Mucosa of descending colon (tissue), 3 donors: ENCODE measurements at regions not wholly inside any gene's neighbourhood (a gene's known extent, or its start where the extent isn't known, plus 50 kb on each side); places are given as distances from the start of the nearest gene placed in this dataset.
"Not testable (repeated sequence)": the region's sequence is repeated elsewhere in the genome, so short reads cannot be mapped to it uniquely, and the experiment has no call there.

Experiments
- ATAC-seq: fragments of 200-7000 bp; cut with Tn5 transposase; one replicate; pipeline ENCODE4 v1.9.1; 2020; ENCODE audit warnings: mild to moderate bottlenecking, moderate library complexity
- DNase-seq, 3 donors: peaks; one replicate each; pipeline ENCODE4 v3.0.0-alpha.2; 2020
- H3K36me3 ChIP-seq: fragments of 200-600 bp; one replicate; pipeline ENCODE4 v1.8.0; 2021; ENCODE audit warnings: low read depth, mild to moderate bottlenecking
- H3K4me1 ChIP-seq: fragments of 200-600 bp; one replicate; pipeline ENCODE4 v1.8.0; 2021; ENCODE audit warnings: low read depth, mild to moderate bottlenecking
- H3K4me3 ChIP-seq: fragments of 200-600 bp; one replicate; pipeline ENCODE4 v1.8.0; 2021; ENCODE audit warnings: mild to moderate bottlenecking
- H3K9me3 ChIP-seq: fragments of 200-600 bp; one replicate; pipeline ENCODE4 v1.8.0; 2021; ENCODE audit warnings: mild to moderate bottlenecking
- intact Hi-C, 2 donors: fragments of 100-400 bp; cut with DNase I in 1 of 2; cut with micrococcal nuclease in 1 of 2; formaldehyde crosslinking; loops; one replicate each; pipeline versions ENCODE4 v1.11.0 to v1.11.1; 2022; cut with DNase I, micrococcal nuclease
- TF ChIP-seq, protein P1 (sequence below): fragments of 200-600 bp; IDR thresholded peaks from one replicate; pipeline ENCODE4 v1.8.0; 2022; ENCODE audit warnings: antibody characterized with exemption, mild to moderate bottlenecking
- donor health status: DM: no; HTN: no; CAD: no; lungs with moderate emphysema.
- donor health status: DM: no; HTN: no; CAD: no.
- donor health status: DM: no; HTN: yes; CAD: no.

DNA sequence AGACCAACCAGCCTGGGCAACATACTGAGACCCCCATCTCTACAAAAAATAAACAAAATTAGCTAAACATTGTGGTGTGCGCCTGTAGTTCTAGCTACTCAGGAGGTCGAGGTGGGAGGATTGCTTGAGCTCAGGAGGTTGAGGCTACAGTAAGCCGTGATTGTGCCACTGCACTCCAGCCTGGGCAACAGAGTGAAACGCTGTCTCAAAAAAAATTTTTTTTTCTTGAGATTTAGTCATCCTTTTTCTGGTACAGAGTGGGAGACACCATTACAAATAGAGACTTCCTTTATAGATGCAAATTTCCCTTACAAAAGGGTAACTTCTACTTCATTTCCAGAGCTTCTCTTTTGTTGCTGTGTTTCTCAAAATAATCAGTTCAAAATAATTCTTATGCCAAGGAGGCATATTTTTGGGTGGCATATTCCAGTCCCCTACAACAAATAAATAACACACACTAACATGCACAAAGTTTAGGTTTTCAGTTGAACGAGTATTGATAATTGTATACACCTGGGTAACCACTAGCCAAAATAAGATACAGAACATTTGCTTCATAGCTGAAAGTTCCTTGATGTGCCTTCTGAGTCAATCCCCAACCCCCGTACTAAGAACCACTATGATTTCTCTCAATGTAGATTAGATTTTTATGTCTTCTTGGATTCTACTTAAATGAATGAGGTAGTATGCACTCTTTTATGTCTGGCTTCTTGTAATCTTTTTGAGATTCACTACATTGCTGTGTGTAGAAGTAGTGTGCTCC, 248.9 kb upstream of the PROK2 start:
- Histone ChIP-seq H3K9me3 (no peaks in the 10 kb centered on the region), H3K4me3 (no peak overlapping the region), H3K4me1 (no peaks in the 10 kb centered on the region), H3K36me3 (no peaks in the 10 kb centered on the region)
- DNase-seq (no peak), ATAC-seq (no peak)
- TF ChIP-seq, protein P1, sequence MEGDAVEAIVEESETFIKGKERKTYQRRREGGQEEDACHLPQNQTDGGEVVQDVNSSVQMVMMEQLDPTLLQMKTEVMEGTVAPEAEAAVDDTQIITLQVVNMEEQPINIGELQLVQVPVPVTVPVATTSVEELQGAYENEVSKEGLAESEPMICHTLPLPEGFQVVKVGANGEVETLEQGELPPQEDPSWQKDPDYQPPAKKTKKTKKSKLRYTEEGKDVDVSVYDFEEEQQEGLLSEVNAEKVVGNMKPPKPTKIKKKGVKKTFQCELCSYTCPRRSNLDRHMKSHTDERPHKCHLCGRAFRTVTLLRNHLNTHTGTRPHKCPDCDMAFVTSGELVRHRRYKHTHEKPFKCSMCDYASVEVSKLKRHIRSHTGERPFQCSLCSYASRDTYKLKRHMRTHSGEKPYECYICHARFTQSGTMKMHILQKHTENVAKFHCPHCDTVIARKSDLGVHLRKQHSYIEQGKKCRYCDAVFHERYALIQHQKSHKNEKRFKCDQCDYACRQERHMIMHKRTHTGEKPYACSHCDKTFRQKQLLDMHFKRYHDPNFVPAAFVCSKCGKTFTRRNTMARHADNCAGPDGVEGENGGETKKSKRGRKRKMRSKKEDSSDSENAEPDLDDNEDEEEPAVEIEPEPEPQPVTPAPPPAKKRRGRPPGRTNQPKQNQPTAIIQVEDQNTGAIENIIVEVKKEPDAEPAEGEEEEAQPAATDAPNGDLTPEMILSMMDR, result no peak
- intact Hi-C loops, result no loop called here

GRCh38 chr3:72032441-72033135, 247.6 kb upstream of the PROK2 start:
- Histone ChIP-seq H3K36me3 (no peaks in the 10 kb centered on the region), H3K9me3 (no peaks in the 10 kb centered on the region), H3K4me1 (no peaks in the 10 kb centered on the region), H3K4me3 (no peak overlapping the region)
- no peak for DNase-seq
- intact Hi-C loops, result no loop called here
- no peak for ATAC-seq
- TF ChIP-seq, protein P1, result no peak

- DNase-seq, result no peak
- no peak overlapping the region for H3K4me3 ChIP-seq
- H3K36me3 ChIP-seq, result no peaks in the 10 kb centered on the region
- peak; percentile 54 for ATAC-seq
- intact Hi-C loops, result no loop called here
- H3K9me3 ChIP-seq, result no peaks in the 10 kb centered on the region
- no peaks in the 10 kb centered on the region for H3K4me1 ChIP-seq
- TF ChIP-seq, protein P1, result no peak
Observed at GRCh38 chr3:72031581-72031980, 246.6 kb upstream of the PROK2 start.

- H3K4me1 ChIP-seq, H3K9me3 ChIP-seq, H3K36me3 ChIP-seq, ATAC-seq, H3K4me3 ChIP-seq, DNase-seq, intact Hi-C loops: not testable (repeated sequence)
Observed at GRCh38 chr3:72030296-72030695, 245.3 kb upstream of the PROK2 start.

DNA sequence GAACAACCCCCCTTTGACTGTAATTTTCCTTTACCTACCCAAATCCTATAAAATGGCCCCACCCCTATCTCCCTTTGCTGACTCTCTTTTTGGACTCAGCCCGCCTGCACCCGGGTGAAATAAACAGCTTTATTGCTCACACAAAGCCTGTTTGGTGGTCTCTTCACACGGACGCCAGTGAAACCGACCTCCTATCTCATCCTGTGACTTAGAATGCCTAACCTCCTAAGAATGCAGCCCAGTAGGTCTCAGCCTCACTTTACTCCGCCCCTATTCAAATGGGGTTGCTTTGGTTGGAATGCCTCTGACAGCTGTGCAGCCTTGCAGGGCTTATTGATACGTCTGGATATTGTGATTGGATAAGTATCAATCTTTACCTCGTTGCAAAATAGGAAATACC, 243.8 kb upstream of the PROK2 start:
- H3K36me3 ChIP-seq, DNase-seq, ATAC-seq, H3K4me1 ChIP-seq, H3K4me3 ChIP-seq, intact Hi-C loops, H3K9me3 ChIP-seq: not testable (repeated sequence)

DNA sequence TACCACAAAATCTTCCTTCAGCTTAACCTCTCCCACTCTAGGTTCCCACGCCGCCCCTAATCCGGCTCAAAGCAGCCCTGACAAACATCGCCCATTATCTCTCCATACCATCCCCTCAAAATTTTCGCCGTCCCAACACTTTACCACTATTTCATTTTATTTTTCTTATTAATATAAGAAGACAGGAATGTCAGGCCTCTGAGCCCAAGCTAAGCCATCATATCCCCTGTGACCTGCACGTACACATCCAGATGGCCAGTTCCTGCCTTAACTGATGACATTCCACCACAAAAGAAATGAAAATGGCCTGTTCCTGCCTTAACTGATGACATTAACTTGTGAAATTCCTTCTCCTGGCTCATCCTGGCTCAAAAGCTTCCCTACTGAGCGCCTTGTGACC, 243.4 kb upstream of the PROK2 start:
- DNase-seq, H3K4me3 ChIP-seq, intact Hi-C loops, H3K36me3 ChIP-seq, H3K4me1 ChIP-seq, ATAC-seq, H3K9me3 ChIP-seq: not testable (repeated sequence)

DNA sequence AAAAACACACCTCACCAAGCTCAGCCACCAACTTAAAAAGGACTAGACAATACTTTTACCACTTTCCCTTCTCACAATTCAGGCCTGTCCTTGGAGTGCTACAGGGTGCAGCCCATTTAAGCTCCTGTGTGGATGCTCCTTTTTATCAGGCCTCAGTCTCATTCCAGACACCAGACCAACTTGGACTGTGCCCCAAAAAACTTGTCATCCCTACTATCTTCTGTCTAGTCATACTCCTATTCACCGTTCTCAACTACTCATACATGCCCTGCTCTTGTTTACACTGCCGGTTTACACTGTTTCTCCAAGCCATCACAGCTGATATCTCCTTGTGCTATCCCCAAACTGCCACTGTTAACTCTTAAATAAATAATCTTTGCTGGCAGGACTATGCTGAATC, 242.8 kb upstream of the PROK2 start:
- ATAC-seq, DNase-seq, intact Hi-C loops: not testable (repeated sequence)

More for the DNA sequence above, 242.8 kb upstream of the PROK2 start:
- not testable (repeated sequence) for H3K9me3 ChIP-seq, H3K36me3 ChIP-seq, H3K4me3 ChIP-seq, H3K4me1 ChIP-seq
